ENCODE measurements at regions not wholly inside any gene's neighbourhood (a gene's known extent, or its start where the extent isn't known, plus 50 kb on each side); places are given as distances from the start of the nearest gene placed in this dataset.
A peak's percentile ranks its signal among the peaks of the same experiment; 100 is the strongest.

DNA sequence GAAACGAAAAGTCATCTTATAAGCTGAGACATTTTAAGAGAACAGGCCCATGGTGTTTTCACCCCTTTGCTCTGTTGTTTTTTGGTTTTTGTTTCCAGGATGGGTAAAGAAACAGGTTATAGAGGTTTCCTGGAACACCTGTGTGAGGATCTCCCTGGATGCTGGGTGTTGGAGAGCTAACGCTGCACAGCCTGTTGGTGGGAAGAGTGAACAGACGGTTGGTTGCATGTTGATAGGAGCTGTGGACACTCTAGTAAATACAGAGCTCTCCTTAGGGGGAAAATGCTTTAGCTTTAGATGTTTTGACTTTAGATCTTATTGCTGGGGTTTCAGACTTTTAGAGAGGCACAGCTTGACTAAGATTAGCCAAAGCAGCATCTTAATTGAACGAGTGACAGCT is 235.2 kb downstream of the SOX4 start:
- Histone ChIP-seq H3K27me3 (ENCODE audit: insufficient read depth, low read length, poor library complexity, severe bottlenecking) (no peaks in the 10 kb centered on the region), H2AFZ (ENCODE audit: low read length) (no peak overlapping the region), H3K4me3 (ENCODE audit: low read length, poor library complexity, severe bottlenecking) (no peak overlapping the region), H3K79me2 (ENCODE audit: insufficient read depth, low read length) (peaks cover 97% of the 10 kb centered on the region), H3K4me2 (ENCODE audit: low read depth, low read length, poor library complexity, severe bottlenecking) (no peak overlapping the region), H3K36me3 (ENCODE audit: insufficient read depth, low read length) (peaks cover 63% of the 10 kb centered on the region; the same call in 1 of the 2 replicates), H3K9me3 (ENCODE audit: insufficient read depth, low read depth, low read length) (no peaks in the 10 kb centered on the region), H3K4me1 (ENCODE audit: insufficient read depth, low read length, poor library complexity, severe bottlenecking) (peaks cover 21% of the 10 kb centered on the region), H4K20me1 (ENCODE audit: insufficient read depth, low read length, poor library complexity, severe bottlenecking) (peaks cover 82% of the 10 kb centered on the region), H3K9ac (ENCODE audit: low read depth, low read length, poor library complexity, severe bottlenecking) (no peak overlapping the region), H3F3A (ENCODE audit: low read depth) (peaks cover 6% of the 10 kb centered on the region; the same call in 1 of the 2 replicates), H3K9me2 (replicated peaks; ENCODE audit: low read depth, low read length) (no peaks in the 10 kb centered on the region)
- TF ChIP-seq CTCF (conservative IDR thresholded peaks at IDR 0.05; ENCODE audit: low read length) = no peak
- no peak for TF ChIP-seq EZH2phosphoT487 (IDR thresholded peaks at IDR 0.05; ENCODE audit: borderline replicate concordance)

DNA sequence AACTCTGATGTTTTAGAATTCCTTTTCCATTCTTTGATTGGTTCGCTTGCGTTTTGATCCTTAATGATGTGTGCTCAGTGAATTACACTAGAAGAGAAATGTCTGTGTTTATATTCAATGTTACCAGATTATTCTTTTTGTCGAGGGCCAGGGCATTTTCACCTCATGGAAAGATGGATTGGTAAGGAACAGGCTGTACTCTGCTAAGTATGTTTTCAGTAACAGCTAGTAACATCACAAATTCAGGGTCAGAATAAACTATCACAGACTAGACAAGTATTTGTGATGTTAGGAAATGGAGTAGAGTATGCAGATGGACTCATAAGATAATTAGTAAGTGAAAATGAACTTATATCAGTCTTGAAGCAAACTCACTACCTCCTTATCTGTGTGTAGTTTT is 235.6 kb downstream of the SOX4 start:
- Histone ChIP-seq H3F3A (ENCODE audit: low read depth) (peaks cover 6% of the 10 kb centered on the region; the same call in 1 of the 2 replicates), H3K4me2 (ENCODE audit: low read depth, low read length, poor library complexity, severe bottlenecking) (no peak overlapping the region), H4K20me1 (ENCODE audit: insufficient read depth, low read length, poor library complexity, severe bottlenecking) (peaks cover 79% of the 10 kb centered on the region), H3K9me3 (ENCODE audit: insufficient read depth, low read depth, low read length) (no peaks in the 10 kb centered on the region), H3K9ac (ENCODE audit: low read depth, low read length, poor library complexity, severe bottlenecking) (no peak overlapping the region), H3K4me1 (ENCODE audit: insufficient read depth, low read length, poor library complexity, severe bottlenecking) (peaks cover 17% of the 10 kb centered on the region), H3K9me2 (replicated peaks; ENCODE audit: low read depth, low read length) (no peaks in the 10 kb centered on the region), H2AFZ (ENCODE audit: low read length) (no peak overlapping the region), H3K4me3 (ENCODE audit: low read length, poor library complexity, severe bottlenecking) (no peak overlapping the region), H3K27me3 (ENCODE audit: insufficient read depth, low read length, poor library complexity, severe bottlenecking) (no peaks in the 10 kb centered on the region), H3K79me2 (ENCODE audit: insufficient read depth, low read length) (peaks cover 97% of the 10 kb centered on the region), H3K36me3 (ENCODE audit: insufficient read depth, low read length) (peaks cover 61% of the 10 kb centered on the region; the same call in 1 of the 2 replicates)
- TF ChIP-seq EZH2phosphoT487 (IDR thresholded peaks at IDR 0.05; ENCODE audit: borderline replicate concordance) = no peak
- no peak for TF ChIP-seq CTCF (conservative IDR thresholded peaks at IDR 0.05; ENCODE audit: low read length)

- H3K4me3 ChIP-seq (ENCODE audit: low read length, poor library complexity, severe bottlenecking) = no peak overlapping the region
- H4K20me1 ChIP-seq (ENCODE audit: insufficient read depth, low read length, poor library complexity, severe bottlenecking) = peaks cover 85% of the 10 kb centered on the region
- H3F3A ChIP-seq (ENCODE audit: low read depth) = peaks cover 6% of the 10 kb centered on the region; the same call in 1 of the 2 replicates
- no peak for TF ChIP-seq EZH2phosphoT487 (IDR thresholded peaks at IDR 0.05; ENCODE audit: borderline replicate concordance)
- no peak for TF ChIP-seq CTCF (conservative IDR thresholded peaks at IDR 0.05; ENCODE audit: low read length)
- H3K36me3 ChIP-seq (ENCODE audit: insufficient read depth, low read length) = peaks cover 48% of the 10 kb centered on the region; the same call in 1 of the 2 replicates
- H3K79me2 ChIP-seq (ENCODE audit: insufficient read depth, low read length) = peaks cover 99% of the 10 kb centered on the region
- no peak overlapping the region for H2AFZ ChIP-seq (ENCODE audit: low read length)
- peak overlapping the region; percentile 13 for H3K4me2 ChIP-seq (ENCODE audit: low read depth, low read length, poor library complexity, severe bottlenecking)
- H3K9ac ChIP-seq (ENCODE audit: low read depth, low read length, poor library complexity, severe bottlenecking) = no peak overlapping the region
- H3K27me3 ChIP-seq (ENCODE audit: insufficient read depth, low read length, poor library complexity, severe bottlenecking) = no peaks in the 10 kb centered on the region
- peaks cover 34% of the 10 kb centered on the region for H3K4me1 ChIP-seq (ENCODE audit: insufficient read depth, low read length, poor library complexity, severe bottlenecking)
- no peaks in the 10 kb centered on the region for H3K9me3 ChIP-seq (ENCODE audit: insufficient read depth, low read depth, low read length)
- no peaks in the 10 kb centered on the region for H3K9me2 ChIP-seq (replicated peaks; ENCODE audit: low read depth, low read length)
Measured at GRCh38 chr6:21831521-21832291, 238.2 kb downstream of the SOX4 start.

Measured in Loucy (cell line).